Kidney capillary endothelial cell (primary cell): ENCODE measurements at regions not wholly inside any gene's neighbourhood (a gene's known extent, or its start where the extent isn't known, plus 50 kb on each side); places are given as distances from the start of the nearest gene placed in this dataset.
"Not testable (repeated sequence)": the region's sequence is repeated elsewhere in the genome, so short reads cannot be mapped to it uniquely, and the experiment has no call there.

Source experiments
- DNase-seq: peaks from one replicate; pipeline ENCODE4 v3.0.0-alpha.2; 2018; ENCODE audit warnings: low spot score

DNA sequence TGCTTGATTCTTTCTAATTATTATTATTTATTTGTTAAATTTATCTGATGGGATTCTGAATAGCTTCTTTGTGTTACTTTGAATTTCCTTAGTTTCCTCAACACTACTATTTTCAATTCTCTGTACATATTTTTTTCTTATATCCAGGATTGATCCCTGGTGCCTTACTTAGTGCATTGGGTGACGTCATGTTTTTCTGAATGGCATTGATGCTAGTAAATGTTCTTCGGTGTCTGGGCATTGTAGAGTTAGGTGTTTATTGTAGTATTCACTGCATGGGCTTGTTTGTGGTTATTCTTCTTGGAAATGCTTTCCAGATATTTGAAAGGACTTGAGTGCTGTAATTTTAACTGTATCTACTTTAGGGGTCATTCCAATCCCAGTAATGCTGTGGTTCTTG, 938.1 kb downstream of the FAM133A start:
- DNase-seq = no peak

DNA sequence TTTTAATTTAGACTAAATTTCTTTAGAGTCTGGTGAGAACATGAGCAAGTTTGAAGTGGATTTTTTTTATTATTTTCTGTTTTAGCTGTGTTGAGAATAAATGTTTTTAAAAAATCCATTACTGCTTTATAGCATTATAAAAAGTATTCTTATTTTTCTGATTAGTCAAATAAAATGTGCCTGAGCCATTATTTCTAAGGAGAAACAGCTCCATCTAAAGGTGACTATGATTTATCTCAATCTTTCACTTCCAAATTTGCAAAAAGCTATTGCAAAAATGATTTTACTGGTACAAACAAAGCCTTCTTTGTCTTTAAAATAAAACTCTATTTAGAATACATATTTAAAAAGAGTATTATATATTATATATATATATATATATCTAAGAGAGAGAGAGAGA, 959.2 kb downstream of the FAM133A start:
- no peak for DNase-seq

DNA sequence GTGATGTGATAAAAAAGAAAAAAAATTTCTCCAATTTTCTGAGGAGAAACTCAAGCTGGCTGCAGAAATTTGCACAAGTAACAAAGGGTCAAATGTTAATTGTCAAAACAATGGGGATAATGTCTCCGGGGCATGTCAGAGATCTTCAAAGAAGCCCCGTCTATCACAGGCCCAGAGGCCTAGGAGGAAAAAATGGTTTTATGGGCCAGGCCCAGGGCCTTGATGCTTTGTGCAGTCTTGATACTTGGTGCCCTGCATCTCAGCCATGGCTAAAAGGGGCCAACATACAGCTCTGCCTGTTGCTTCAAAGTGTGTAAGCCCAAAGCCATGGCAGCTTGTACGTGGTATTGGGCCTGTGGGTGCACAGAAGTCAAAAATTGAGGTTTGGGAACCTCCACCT, 961.0 kb downstream of the FAM133A start:
- DNase-seq = no peak

DNA sequence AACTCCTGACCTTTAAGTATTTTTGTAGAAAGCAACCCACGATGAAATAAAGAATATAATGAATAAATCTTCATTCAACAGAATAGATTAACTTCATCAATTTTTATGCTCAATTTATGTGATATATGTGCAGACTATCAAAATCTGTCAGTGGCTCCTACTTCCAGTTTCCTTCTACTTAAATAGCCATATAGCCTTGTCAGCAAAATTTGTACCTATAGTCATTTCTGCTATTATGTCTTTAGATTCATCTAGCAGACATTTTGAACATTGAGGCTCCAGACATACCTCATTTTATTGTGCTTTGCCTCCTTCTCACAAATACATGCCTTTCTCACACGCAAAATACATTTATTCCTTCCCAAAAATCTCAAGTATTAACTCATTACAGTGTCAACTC, 971.7 kb downstream of the FAM133A start:
- DNase-seq = no peak

DNA sequence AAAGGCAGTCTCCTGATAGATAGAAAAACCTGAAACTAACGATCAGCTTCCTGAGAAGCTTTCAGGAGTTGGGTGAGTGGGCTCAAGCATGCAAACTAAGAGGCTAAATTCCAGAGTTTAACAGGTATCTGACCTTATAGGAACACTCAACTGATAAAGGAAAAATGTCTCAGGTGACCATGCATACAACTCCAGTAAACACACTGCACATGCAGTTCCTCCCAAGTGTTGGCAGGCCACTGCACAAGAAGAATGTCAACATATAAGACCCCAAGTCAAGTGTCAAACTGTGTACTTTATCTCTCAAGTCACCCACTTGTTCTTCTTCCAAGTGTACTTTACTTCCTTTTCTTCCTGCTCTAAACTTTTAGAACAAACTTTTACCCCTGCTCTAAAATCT, 981.2 kb downstream of the FAM133A start:
- no peak for DNase-seq

DNA sequence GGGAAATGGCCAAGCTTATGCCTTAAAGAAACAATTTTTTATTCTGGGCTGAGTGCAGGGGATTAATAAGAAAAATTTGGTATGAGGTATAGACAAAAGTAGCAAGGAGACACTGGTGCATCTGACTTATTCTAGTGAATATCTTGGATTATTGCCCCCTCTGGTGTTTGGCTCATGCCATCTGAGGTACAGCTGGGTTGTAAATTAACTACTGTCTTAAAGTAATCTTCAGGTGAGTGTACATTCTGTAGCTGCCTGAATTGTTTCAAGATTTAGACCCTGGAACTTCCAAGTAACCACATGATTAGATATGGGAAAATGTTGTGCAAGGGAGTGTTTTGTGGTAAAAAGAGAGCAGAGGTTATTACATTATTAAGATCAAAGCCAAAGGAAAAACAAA, 988.7 kb downstream of the FAM133A start:
- no peak for DNase-seq

DNA sequence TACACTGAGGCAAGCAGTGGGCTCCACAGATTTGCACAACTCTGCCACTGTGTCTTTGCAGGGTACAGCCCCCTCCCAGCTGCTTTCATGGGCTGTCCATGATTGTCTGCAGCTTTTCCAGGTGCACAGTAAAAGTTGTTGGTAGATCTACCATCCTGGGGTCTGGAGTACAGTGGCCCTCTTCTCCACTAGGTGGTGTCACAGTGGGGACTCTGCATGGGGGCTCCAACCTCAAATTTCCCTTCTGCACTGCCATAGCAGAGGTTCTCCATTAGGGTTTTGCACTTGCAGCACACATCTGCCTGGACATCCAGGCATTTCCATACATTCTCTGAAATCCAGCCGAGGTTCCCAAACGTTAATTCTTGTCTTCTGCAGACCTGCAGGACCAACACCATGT, 1002.3 kb downstream of the FAM133A start:
- no peak for DNase-seq

DNA sequence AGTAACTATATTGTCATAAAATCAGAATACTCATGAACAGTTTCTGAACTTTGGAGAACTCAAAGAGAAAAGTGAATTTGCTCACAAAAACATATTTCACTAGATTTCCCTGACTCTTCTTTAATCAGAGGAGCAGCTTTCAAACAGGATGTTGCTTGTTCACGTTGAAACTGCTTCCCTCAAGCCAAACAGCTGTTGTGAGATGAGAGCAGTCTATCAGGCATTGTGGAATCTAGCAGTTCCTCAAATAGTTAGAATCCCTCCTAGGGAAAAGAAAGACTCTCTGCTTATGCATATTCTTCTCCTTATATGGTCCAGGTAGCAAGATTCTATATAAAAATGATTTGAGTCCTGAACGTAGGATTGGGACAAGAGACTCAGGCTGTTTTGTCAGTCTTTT, 1012.1 kb downstream of the FAM133A start:
- no peak for DNase-seq

DNA sequence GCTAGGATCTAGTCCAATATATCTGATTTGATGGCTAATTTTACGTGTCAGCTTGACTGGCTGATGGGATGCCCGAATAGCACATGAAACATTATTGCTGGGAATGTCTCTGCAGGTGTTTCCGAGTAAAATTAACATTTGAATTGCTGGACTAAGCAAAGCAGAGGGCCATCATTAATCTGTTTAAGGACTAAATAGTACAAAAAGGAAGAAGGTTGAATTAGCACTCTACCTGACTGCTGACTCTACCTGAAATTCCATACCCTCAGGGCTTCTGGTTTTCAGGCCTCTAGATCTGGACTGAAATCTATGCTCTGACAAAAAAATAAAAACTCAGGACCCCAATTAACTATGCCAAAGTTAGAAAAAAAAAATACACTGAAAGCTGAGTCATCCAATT, 1021.9 kb downstream of the FAM133A start:
- no peak for DNase-seq

DNA sequence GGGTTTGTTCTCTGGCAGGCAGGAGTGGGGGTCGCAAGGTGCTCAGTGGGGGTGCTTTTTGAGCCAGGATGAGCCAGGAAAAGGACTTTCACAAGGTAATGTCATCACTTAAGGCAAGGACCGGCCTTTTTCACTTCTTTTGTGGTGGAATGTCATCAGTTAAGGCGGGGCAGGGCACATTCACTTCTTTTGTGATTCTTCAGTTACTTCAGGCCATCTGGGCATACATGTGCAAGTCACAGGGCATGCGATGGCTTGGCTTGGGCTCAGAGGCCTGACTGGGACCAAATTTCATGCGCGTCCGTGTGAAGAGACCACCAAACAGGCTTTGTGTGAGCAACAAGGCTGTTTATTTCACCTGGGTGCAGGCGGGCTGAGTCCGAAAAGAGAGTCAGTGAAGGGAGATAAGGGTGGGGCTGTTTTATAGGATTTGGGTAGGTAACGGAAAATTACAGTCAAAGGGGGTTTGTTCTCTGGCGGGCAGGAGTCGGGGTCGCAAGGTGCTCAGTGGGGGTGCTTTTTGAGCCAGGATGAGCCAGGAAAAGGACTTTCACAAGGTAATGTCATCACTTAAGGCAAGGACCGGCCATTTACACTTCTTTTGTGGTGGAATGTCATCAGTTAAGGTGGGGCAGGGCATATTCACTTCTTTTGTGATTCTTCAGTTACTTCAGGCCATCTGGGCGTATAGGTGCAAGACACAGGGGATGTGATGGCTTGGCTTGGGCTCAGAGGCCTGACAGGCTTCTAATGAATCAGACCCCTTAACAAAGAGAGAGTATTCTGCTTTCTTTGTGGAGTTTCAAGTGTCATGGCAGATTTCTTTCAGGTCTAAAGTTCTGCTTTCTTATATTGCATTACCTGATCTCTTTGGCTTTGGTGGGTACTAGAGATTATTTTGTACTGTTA, 1030.6 kb downstream of the FAM133A start:
- DNase-seq = not testable (repeated sequence)

DNA sequence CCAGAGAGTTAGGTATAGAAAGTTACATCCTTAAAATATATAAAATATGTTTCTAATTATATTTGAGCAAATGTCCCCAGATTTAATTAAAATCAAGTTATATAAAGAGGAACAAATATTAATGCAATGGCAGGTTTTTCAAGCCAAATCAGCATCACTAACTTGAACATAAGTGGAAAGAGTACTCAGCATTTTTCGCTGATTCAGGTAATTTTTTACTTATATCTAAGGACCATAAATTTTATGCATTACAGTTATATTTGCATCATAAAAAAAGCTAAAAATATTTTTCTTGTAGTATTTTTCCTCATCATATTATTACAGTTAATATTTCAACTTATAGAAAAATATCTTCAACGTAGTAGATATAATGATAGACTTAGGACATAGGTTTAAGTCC, 1047.4 kb downstream of the FAM133A start:
- DNase-seq = no peak

DNA sequence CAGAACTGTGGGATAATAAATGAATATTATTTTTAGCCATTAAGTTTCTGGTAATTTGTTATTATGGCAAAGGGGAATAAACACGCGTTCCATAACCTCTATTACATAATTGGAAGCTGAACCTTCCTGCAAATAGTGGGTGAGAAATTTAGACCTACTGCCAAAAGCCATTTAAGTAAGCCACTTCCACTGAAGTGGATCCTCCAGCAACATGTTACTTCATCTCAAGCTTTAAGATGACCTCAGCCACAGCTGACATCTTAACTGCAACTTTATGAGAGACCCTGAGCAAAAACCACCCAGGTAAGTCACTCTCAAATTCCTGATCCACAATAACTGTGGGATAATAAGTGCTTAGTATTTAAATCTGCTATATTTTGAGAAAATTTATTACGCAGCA, 1048.6 kb downstream of the FAM133A start:
- no peak for DNase-seq

DNA sequence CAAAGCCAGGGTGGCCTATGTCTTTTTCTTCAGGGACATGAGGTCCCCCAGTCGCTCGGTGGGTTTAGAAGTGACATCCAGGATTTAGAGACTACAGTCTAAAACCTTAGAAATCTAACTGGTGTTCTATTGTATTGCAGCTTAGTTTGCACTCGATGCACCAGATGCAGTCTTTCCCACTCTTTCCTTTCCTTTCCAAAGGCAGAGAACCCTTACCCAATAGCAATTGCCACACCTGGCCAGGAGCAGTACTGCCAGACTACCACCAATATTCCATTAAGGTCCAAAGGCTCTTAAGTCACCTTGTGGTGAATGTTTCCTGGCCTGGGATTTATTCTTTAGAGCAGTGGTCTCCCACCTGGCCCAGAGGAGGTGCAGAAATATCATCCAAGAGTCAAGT, 1068.8 kb downstream of the FAM133A start:
- no peak for DNase-seq

DNA sequence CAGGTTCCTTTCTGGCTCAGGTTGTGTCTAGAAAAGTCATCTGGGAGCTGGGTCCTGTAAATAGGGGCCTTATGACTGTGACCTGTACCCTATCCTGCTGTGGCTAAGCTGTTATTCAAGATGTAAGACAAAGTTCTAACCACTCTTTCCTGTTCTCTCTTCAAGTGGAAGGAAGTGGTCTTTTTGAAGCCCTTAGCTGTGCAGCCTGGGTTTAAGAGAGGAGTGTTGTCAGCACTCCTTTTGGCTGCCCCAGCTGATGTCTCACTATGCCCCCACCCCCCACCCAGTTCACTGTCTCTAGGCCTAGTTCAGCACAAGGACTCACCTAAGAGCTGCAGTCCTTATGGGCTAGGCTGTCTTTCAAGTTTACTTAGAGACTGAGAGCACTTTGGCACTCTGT, 1069.5 kb downstream of the FAM133A start:
- no peak for DNase-seq

DNA sequence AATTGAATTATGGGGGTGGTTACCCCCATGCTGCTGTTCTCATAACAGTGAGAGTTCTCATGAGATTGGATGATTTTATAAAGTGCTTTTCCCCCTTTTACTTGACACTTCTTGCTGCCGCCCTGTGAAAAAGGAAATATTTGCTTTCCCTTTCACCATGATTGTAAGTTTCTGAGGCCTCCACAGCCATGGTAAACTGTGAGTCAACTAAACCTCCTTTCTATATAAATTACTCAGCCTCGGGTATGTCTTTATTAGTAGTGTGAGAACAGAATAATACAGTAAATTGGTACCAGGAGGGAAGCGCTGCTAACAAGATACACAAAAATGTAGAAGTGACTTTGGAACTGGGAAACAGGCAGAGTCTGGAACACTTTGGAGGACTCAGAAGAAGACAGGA, 1070.8 kb downstream of the FAM133A start:
- no peak for DNase-seq

DNA sequence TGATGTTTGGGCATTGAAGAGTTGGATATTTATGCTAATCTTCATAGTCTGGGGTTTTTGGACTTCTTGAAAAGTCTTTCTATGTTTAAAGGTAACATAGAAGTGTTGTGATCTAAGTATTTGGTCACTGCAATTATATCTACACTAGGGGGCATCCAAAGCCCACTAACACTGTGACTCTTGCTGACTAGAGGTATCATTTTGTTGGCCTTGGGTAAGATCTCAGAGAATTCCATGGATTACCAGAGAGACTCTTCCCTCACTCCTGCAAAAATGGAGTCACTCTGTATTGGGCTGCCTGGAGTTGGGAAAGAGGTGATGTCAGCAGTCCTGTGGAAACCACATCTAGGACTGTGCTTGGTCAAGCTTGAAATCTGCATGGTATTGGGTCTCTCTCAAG, 1077.6 kb downstream of the FAM133A start:
- DNase-seq = no peak

DNA sequence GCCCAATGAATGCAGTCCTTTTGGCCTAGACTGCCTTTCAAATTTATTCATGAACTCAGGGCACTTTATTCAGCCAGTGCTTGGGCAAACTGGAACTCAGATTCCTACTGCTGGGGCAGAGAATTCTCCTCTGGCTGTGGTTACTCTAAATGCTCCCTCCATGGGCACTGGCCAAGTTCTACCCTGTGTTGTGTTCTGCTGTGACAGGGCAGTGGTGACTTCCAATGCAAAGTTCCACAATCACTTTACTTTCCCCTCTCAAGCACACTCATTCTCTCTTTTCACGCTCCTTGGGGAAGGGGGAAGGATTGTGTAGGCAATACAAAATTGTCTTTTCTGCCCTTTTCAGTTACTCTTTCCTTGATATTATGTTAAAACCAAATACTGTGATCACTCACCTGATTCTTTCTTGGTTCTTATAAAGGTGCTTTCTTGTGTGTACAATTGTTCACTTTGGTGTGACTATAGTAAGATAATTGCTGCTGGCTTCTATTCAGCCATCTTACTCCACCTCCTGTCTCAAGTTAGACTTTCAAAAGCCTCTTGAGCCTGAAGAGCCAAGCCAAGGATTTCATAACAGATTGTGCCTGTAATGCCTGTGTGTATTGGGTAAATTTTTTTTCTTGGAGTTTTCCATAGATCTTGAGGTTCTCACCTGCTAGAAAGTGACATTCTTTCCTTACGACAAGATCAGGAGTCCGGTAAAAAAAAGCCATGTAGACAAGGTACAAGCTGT, 1078.6 kb downstream of the FAM133A start:
- DNase-seq = no peak

DNA sequence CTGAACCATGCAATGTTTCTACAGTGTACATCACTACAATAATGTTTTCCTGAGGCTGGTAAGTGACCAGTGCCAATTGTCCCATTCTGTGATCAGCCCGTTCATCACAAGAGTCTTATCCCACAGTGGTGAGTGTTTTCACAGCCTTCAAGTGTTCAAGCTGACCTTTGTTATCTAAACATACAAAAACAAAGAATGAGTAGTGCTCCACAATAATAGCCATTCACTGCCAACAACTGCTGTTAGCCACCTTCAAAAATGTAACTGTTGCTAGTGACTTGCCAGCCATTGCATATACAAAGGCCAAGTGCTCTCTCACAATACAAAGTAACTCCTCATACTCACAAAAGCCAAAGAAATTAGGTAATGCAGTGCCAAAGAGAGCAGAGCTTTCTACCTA, 1084.1 kb downstream of the FAM133A start:
- no peak for DNase-seq

DNA sequence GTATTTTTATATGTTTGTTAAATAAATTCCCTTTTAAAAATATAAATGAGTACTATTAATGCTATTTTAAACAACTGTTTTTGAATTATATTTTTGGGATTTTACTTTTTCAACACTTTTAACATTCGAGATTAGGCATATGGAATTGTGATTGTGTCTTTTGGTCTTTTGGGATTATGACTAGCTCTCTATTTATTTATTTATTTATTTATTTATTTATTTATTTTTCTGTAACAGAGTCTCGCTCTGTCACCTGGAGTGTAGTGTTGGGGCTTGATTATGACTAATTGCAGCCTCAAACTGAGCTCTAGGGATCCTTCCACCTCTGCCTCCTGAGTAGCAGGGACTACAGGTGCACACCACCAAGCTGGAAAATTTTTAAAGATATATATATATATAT, 1101.6 kb downstream of the FAM133A start:
- DNase-seq = no peak

DNA sequence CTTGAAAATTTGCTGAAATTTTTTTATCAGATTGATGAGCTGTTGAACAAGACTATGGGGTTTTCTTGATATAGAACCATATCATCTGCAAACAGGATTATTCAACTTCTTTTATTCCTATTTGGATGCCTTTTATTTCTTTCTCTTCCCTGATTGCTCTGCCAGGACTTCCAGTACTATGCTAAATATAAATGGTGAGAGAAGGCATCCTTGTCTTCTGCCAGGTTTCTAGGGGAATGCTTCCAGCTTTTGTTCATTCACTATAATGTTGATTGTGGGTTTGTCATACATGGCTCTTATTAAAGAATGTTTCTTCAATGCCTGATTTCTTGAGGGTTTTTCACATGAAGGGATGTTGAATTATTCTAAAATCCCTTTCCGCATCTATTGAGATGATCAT, 1139.5 kb downstream of the FAM133A start:
- DNase-seq = no peak

DNA sequence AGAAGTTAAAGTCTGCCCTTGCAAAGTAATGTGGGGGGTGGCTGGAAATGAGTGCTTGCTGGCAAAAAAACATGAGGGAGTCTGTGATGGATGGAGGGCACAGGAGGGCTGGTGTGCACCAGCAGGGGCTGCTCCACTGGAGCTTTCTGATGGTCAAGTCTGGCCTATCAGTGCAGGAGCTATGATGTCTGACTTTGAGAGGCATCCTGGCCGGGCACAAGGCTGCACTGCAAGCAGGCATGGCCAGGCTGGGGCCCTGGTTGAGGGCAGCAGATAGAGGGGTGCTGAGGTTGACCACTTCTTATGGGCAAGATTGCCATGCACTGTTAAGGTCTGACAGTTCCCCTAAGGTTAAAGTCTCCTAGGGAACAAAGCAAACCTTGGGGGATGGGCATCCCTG, 1140.2 kb downstream of the FAM133A start:
- DNase-seq = no peak

DNA sequence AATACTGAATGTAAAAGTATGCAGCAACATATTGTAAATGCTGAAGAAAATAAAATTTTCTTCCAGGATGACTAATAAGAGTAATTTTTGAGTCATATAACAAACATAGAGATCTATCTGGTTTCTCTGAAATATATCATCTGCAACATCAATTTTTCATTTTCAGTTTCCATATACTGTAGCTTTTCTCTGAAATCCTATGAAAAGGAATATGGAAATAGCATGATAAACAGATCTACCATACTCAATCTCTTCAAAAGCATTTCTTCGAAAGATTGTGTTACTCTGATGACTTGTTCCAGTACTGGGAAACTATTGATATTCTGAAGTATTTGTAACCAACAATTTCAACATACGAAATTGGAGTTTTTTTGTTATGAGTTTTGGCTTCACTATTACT, 1156.7 kb downstream of the FAM133A start:
- DNase-seq = no peak

DNA sequence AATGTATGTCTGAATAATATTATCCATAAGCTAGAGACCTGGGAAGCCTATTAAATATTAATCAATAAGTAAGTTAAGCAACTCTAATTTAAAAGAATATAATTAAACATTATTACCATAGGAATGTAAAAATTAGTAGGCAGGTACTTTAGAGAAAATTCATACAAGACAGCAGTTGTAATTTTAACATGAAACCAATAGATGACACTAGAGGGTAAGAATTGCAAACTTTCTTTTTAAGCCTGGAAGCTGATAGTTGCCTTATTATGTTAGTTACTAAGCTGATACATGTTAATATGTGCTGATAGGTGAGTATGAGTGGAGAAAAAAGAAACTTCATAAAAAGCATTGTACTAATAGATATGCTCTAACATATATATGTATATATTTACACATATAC, 1157.4 kb downstream of the FAM133A start:
- DNase-seq = peak; percentile 1

DNA sequence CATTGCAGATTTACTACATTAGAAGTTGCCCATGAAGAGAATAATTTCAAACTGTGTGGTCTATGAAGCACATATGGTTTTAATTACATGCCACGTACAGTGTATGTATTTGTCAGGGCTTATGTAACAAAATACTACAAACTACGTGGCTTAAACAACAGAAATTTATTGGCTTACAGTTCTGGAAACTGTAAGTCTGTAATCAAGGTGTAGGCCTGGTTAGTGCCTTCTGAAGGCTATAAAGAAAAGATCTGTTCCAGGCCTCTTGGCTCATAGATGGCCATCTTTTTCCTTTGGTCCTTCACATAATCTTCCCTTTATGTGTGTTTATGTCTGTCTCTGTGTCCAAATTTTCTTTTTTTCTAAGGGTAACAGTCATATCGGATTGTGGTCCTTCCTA, 1160.2 kb downstream of the FAM133A start:
- no peak for DNase-seq
